A549 (cell line): ENCODE measurements at regions not wholly inside any gene's neighbourhood (a gene's known extent, or its start where the extent isn't known, plus 50 kb on each side); places are given as distances from the start of the nearest gene placed in this dataset.

Experiments
- ATAC-seq, 2 experiments: fragments of 200-7000 bp in 1 of 2; fragments of >200 bp in 1 of 2; cut with Nextera tagmentation in 1 of 2; cut with Tn5 transposase in 1 of 2; 3 replicates each; pipeline versions ENCODE4 v1.8.0 to v1.9.1; 2018 to 2020; ENCODE audit warnings: mild to moderate bottlenecking in 1 of 2, moderate library complexity in 1 of 2
- CTCF ChIA-PET: fragments of 300-600 bp; sonication (Branson Sonifier 250); formaldehyde crosslinking; extraction: SDS; loops from one replicate; lab custom pipeline; 2021; ENCODE audit warnings: antibody characterized with exemption, inconsistent platforms; lab: Yijun Ruan, JAX
- POLR2A ChIA-PET: fragments of 350-600 bp; formaldehyde crosslinking; extraction: SDS; loops from one replicate; lab custom pipeline; 2021; ENCODE audit warnings: antibody characterized with exemption, inconsistent platforms; lab: Yijun Ruan, JAX
- DNase-seq, 2 experiments: peaks; one replicate each; pipeline versions ENCODE4 v3.0.0 to v3.0.0-alpha.2; 2011 to 2016; ENCODE audit warnings: low read depth in 1 of 2, low spot score in 1 of 2
- FAIRE-seq: peaks from 2 replicates; lab custom pipeline; 2011; peaks lifted over from hg19 to GRCh38; lab: Jason Lieb, UNC
- H3K27ac ChIP-seq, 2 experiments: fragments of >200 bp; sonication (Bioruptor Twin); formaldehyde crosslinking; 3 replicates each; pipeline ENCODE4 v1.5.1; 2016 to 2017
- H3K4me1 ChIP-seq: fragments of >200 bp; sonication (Bioruptor Twin); formaldehyde crosslinking; 3 replicates; pipeline ENCODE4 v1.6.1; 2016
- H3K4me2 ChIP-seq: fragments of >200 bp; sonication (Bioruptor Twin); formaldehyde crosslinking; 3 replicates; pipeline ENCODE4 v1.6.1; 2016
- H3K4me3 ChIP-seq: fragments of >200 bp; sonication (Bioruptor Twin); formaldehyde crosslinking; 3 replicates; pipeline ENCODE4 v1.5.1; 2016
- H3K9me3 ChIP-seq: fragments of >200 bp; sonication (Bioruptor Twin); formaldehyde crosslinking; 3 replicates; pipeline ENCODE4 v1.6.1; 2016
- ATOH8 ChIP-seq: fragments of 250-450 bp; sonication (Bioruptor Pico); IDR thresholded peaks from 2 replicates; pipeline ENCODE4 v1.5.0; 2020; ENCODE audit warnings: low read depth, mild to moderate bottlenecking, moderate library complexity
- CBX2 ChIP-seq: fragments of 200-600 bp; sonication (generic); IDR thresholded peaks from 2 replicates; pipeline ENCODE4 v1.6.1; 2016; ENCODE audit warnings: low read depth, mild to moderate bottlenecking, borderline replicate concordance
- CHD2 ChIP-seq: fragments of 150-350 bp; IDR thresholded peaks from 2 replicates; pipeline ENCODE4 v1.6.1; 2014; ENCODE audit warnings: low read length; ENCODE audit not compliant: partially characterized antibody
- CHD4 ChIP-seq: fragments of 200-600 bp; sonication (generic); IDR thresholded peaks from 2 replicates; pipeline ENCODE4 v1.6.1; 2016; ENCODE audit warnings: antibody characterized with exemption, mild to moderate bottlenecking, borderline replicate concordance
- E2F6 ChIP-seq: IDR thresholded peaks from 2 replicates; pipeline ENCODE4 v1.6.1; 2012; ENCODE audit warnings: low read depth, borderline replicate concordance
- EHF ChIP-seq: fragments of 250-450 bp; sonication (Bioruptor Pico); IDR thresholded peaks from 2 replicates; pipeline ENCODE4 v1.5.0; 2020; ENCODE audit warnings: mild to moderate bottlenecking
- EHMT2 ChIP-seq: fragments of 200-600 bp; sonication (generic); IDR thresholded peaks from 2 replicates; pipeline ENCODE4 v1.6.1; 2016; ENCODE audit warnings: antibody characterized with exemption, low read depth, mild to moderate bottlenecking, moderate library complexity
- EP300 ChIP-seq, 2 experiments: fragments of >200 bp; sonication (Bioruptor Twin); formaldehyde crosslinking; IDR thresholded peaks; 2 replicates in 1 of 2; 3 replicates in 1 of 2; pipeline ENCODE4 v1.6.1; 2016 to 2017
- ESRRA ChIP-seq: fragments of 150-350 bp; IDR thresholded peaks from 2 replicates; pipeline ENCODE4 v1.6.1; 2014; ENCODE audit warnings: mild to moderate bottlenecking, low read length, borderline replicate concordance
- FOSL2 ChIP-seq, 2 experiments: fragments of 450-650 bp in 1 of 2; fragments of >200 bp in 1 of 2; sonication (Bioruptor Twin) in 1 of 2; formaldehyde crosslinking; IDR thresholded peaks; 2 replicates each; pipeline versions ENCODE4 v1.5.0 to v1.6.1; 2016 to 2020; ENCODE audit warnings: mild to moderate bottlenecking in 1 of 2, moderate library complexity in 1 of 2
- HDAC2 ChIP-seq: fragments of 200-600 bp; sonication (generic); IDR thresholded peaks from 2 replicates; pipeline ENCODE4 v1.6.1; 2016
- HES2 ChIP-seq: fragments of >200 bp; sonication (Bioruptor Twin); formaldehyde crosslinking; IDR thresholded peaks from 2 replicates; pipeline ENCODE4 v1.6.1; 2016
- HOXB5 ChIP-seq: fragments of 250-450 bp; sonication (Bioruptor Pico); IDR thresholded peaks from 2 replicates; pipeline ENCODE4 v1.5.0; 2020; ENCODE audit warnings: mild to moderate bottlenecking, moderate library complexity
- KDM1A ChIP-seq: fragments of 200-600 bp; sonication (generic); IDR thresholded peaks from 2 replicates; pipeline ENCODE4 v1.6.1; 2016; ENCODE audit warnings: low read depth, mild to moderate bottlenecking
- KDM5A ChIP-seq: fragments of 200-600 bp; sonication (generic); IDR thresholded peaks from 2 replicates; pipeline ENCODE4 v1.6.1; 2016; ENCODE audit warnings: antibody characterized with exemption, mild to moderate bottlenecking
- MAFK ChIP-seq: fragments of 450-650 bp; IDR thresholded peaks from 2 replicates; pipeline ENCODE4 v1.6.1; 2014; ENCODE audit not compliant: partially characterized antibody
- MAZ ChIP-seq: fragments of 150-350 bp; IDR thresholded peaks from 2 replicates; pipeline ENCODE4 v1.6.1; 2014; ENCODE audit warnings: antibody characterized with exemption, low read depth, low read length, borderline replicate concordance
- MYC ChIP-seq: IDR thresholded peaks from 2 replicates; pipeline ENCODE4 v1.6.1; 2012; ENCODE audit warnings: mild to moderate bottlenecking, inconsistent platforms, low read length, improper control_type of control experiment, borderline replicate concordance
- PHF8 ChIP-seq: fragments of 200-600 bp; sonication (generic); IDR thresholded peaks from 2 replicates; pipeline ENCODE4 v1.6.1; 2016; ENCODE audit warnings: low read depth, mild to moderate bottlenecking, antibody characterized with exemption, moderate library complexity, borderline replicate concordance
- POLR2A ChIP-seq: IDR thresholded peaks from 2 replicates; pipeline ENCODE4 v1.6.1; 2012; ENCODE audit warnings: mild to moderate bottlenecking, low read length
- RCOR1 ChIP-seq: fragments of 150-350 bp; IDR thresholded peaks from 2 replicates; pipeline ENCODE4 v1.6.1; 2014; ENCODE audit warnings: antibody characterized with exemption, low read length, low read depth
- TFCP2L1 ChIP-seq: fragments of 250-450 bp; sonication (Bioruptor Pico); IDR thresholded peaks from 2 replicates; pipeline ENCODE4 v1.5.0; 2021; ENCODE audit warnings: mild to moderate bottlenecking
- USF2 ChIP-seq: fragments of 450-650 bp; IDR thresholded peaks from 2 replicates; pipeline ENCODE4 v1.6.1; 2014; ENCODE audit warnings: antibody characterized with exemption
- ZC3H11A ChIP-seq: fragments of 450-650 bp; IDR thresholded peaks from 2 replicates; pipeline ENCODE4 v1.6.1; 2014; ENCODE audit warnings: antibody characterized with exemption, mild to moderate bottlenecking
- ZNF302 ChIP-seq: fragments of 250-450 bp; sonication (Bioruptor Pico); IDR thresholded peaks from 2 replicates; pipeline ENCODE4 v1.9.0; 2021; ENCODE audit warnings: inconsistent platforms, mild to moderate bottlenecking, moderate library complexity
- ZSCAN20 ChIP-seq: fragments of 250-450 bp; sonication (Bioruptor Pico); IDR thresholded peaks from 2 replicates; pipeline ENCODE4 v1.8.0; 2022; ENCODE audit warnings: mild to moderate bottlenecking, moderate library complexity
- WGBS: methylation state at CpG from one replicate; pipeline ENCODE4 v1.1.6; 2017; ENCODE audit errors: missing lambda C conversion rate; 5-methylcytosine and 5-hydroxymethylcytosine counted together

GRCh38 chr7:9504678-9505077 is 1071.3 kb downstream of the NXPH1 start:
- no peaks in the 10 kb centered on the region for H3K9me3 ChIP-seq
- TF ChIP-seq ZSCAN20 (CRISPR knock-in tag) (no peak), USF2 (no peak), MAZ (no peak), ZNF302 (no peak), ESRRA (no peak), ATOH8 (CRISPR knock-in tag) (no peak), E2F6 (no peak), HOXB5 (CRISPR knock-in tag) (no peak), CBX2 (no peak), MYC (no peak), HES2 (no peak), ZC3H11A (no peak)
- TF ChIP-seq, all 56 proteins: peak for 0
- FAIRE-seq (no peak), ATAC-seq (no peak), DNase-seq (no peak)
- no peaks in the 10 kb centered on the region for H3K4me1 ChIP-seq
- H3K4me3 ChIP-seq, result no peak overlapping the region
- ChIA-PET POLR2A (no interaction called here), CTCF (no interaction called here)
- H3K27ac ChIP-seq, result no peak overlapping the region
- no peak overlapping the region for H3K4me2 ChIP-seq
- 2% methylated on average over 2 of the region's 2 CpGs for WGBS

- Histone ChIP-seq H3K4me1 (no peaks in the 10 kb centered on the region), H3K4me2 (no peak overlapping the region), H3K27ac (no peak overlapping the region), H3K9me3 (no peaks in the 10 kb centered on the region), H3K4me3 (no peak overlapping the region)
- 44% methylated on average over 2 of the region's 2 CpGs for WGBS
- FAIRE-seq (no peak), ATAC-seq (no peak), DNase-seq (no peak)
- CTCF ChIA-PET, result no interaction called here
- no peak for TF ChIP-seq RCOR1
- TF ChIP-seq KDM5A, result no peak
- no peak for TF ChIP-seq USF2
- POLR2A ChIA-PET, result no interaction called here
Measured at GRCh38 chr7:9505516-9505915, 1072.1 kb downstream of the NXPH1 start.

- H3K27ac ChIP-seq, result no peak overlapping the region
- TF ChIP-seq CHD2 (no peak), KDM1A (no peak), TFCP2L1 (CRISPR knock-in tag) (no peak), ZSCAN20 (CRISPR knock-in tag) (no peak), PHF8 (no peak), MAFK (no peak), ESRRA (no peak), HDAC2 (no peak), ZNF302 (no peak), EHMT2 (no peak), CHD4 (no peak), ZC3H11A (no peak), CBX2 (no peak), EHF (CRISPR knock-in tag) (no peak), FOSL2 (IDR thresholded peaks at IDR 0.05) (no peak), FOSL2 (CRISPR knock-in tag; IDR thresholded peaks at IDR 0.05) (no peak), EP300 (IDR thresholded peaks at IDR 0.05) (no peak), POLR2A (no peak), USF2 (no peak)
- TF ChIP-seq, all 56 proteins: peak for 0
- Histone ChIP-seq H3K9me3 (no peaks in the 10 kb centered on the region), H3K4me3 (no peak overlapping the region), H3K4me2 (no peak overlapping the region), H3K4me1 (no peaks in the 10 kb centered on the region)
- ATAC-seq, result no peak
- WGBS, result 2% methylated on average over 3 of the region's 3 CpGs
- no peak for DNase-seq
- no peak for FAIRE-seq
- ChIA-PET POLR2A (no interaction called here), CTCF (no interaction called here)
Measured at GRCh38 chr7:9507290-9507689, 1073.9 kb downstream of the NXPH1 start.
